ENCODE measurements at regions not wholly inside any gene's neighbourhood (a gene's known extent, or its start where the extent isn't known, plus 50 kb on each side); places are given as distances from the start of the nearest gene placed in this dataset.

DNA sequence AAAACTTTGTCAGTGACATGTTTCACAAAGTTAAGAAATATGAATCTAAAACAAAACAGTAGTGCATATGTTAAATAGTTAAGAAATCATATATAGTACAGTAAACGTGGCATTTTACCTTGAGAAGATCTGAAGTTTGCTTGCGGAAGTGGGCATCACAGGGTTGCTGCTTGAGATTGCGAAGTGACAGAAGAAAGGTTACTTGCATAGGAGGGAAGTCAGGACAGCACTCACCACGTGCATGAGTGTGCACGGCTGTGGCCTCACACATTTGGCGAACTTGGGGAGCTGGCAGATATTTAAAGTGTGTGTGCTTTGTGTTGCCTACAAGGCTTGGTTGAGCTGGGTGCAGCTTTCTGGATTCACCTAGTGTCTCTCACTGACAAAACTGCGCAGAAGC is 431.5 kb upstream of the ARID1B start:
- ChIA-PET POLR2A (interaction anchor here (2.3 kb wide), 1 partner anchor 10 kb away, joined by 5 read pairs; no protein-coding TSS in a partner anchor), CTCF (ENCODE audit: unreplicated experiment) (no interaction called here)
- Histone ChIP-seq H3K36me3 (ENCODE audit: insufficient read depth, low read length) (no peaks in the 10 kb centered on the region), H4K20me1 (ENCODE audit: insufficient read depth, low read length) (no peaks in the 10 kb centered on the region), H2AFZ (ENCODE audit: low read length) (no peak overlapping the region), H3K4me3 (ENCODE audit: low read depth, low read length, poor library complexity, severe bottlenecking) (no peak overlapping the region), H3K9me3 (ENCODE audit: low read length) (no peaks in the 10 kb centered on the region), H3K9me2 (ENCODE audit: insufficient read depth, low read length) (no peaks in the 10 kb centered on the region), H3K4me2 (ENCODE audit: low read length) (no peak overlapping the region), H3K79me2 (ENCODE audit: insufficient read depth, low read depth, low read length) (no peaks in the 10 kb centered on the region), H3K4me1 (ENCODE audit: insufficient read depth, low read length, poor library complexity, severe bottlenecking) (no peaks in the 10 kb centered on the region), H3K27ac (ENCODE audit: low read depth, low read length, poor library complexity, severe bottlenecking) (no peak overlapping the region)
- no peak for DNase-seq (ENCODE audit: low spot score)
- intact Hi-C loops (cut with micrococcal nuclease; ENCODE audit: unreplicated experiment) = no loop called here
- no TSS peak for BruUV-seq (replicated peaks)
- TF ChIP-seq, protein P1, sequence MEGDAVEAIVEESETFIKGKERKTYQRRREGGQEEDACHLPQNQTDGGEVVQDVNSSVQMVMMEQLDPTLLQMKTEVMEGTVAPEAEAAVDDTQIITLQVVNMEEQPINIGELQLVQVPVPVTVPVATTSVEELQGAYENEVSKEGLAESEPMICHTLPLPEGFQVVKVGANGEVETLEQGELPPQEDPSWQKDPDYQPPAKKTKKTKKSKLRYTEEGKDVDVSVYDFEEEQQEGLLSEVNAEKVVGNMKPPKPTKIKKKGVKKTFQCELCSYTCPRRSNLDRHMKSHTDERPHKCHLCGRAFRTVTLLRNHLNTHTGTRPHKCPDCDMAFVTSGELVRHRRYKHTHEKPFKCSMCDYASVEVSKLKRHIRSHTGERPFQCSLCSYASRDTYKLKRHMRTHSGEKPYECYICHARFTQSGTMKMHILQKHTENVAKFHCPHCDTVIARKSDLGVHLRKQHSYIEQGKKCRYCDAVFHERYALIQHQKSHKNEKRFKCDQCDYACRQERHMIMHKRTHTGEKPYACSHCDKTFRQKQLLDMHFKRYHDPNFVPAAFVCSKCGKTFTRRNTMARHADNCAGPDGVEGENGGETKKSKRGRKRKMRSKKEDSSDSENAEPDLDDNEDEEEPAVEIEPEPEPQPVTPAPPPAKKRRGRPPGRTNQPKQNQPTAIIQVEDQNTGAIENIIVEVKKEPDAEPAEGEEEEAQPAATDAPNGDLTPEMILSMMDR (conservative IDR thresholded peaks at IDR 0.05; ENCODE audit: low read length) = no peak
- TF ChIP-seq EZH2phosphoT487 (IDR thresholded peaks at IDR 0.05; ENCODE audit: borderline replicate concordance, low read depth, low read length) = no peak

DNA sequence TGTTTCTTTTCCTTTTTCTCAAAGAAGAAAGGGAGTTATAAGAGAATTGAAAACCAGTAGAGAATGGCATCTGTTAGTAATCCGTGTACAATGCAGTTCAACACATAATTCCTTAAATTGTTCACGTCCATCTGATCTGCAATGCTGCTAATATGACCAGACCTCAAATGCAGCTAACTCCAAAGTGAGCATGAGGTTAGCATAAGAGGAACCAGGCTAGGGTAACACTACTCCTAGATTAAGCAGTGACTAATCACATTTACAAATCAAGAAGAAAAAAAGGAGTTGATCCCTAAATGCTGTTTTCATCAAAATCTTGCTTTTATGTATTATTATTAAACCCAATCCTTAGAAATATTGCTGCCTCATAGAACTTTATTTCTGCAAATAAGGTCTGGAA is 432.7 kb upstream of the ARID1B start:
- Histone ChIP-seq H3K4me1 (ENCODE audit: insufficient read depth, low read length, poor library complexity, severe bottlenecking) (no peaks in the 10 kb centered on the region), H3K36me3 (ENCODE audit: insufficient read depth, low read length) (no peaks in the 10 kb centered on the region), H2AFZ (ENCODE audit: low read length) (no peak overlapping the region), H3K9me3 (ENCODE audit: low read length) (no peaks in the 10 kb centered on the region), H4K20me1 (ENCODE audit: insufficient read depth, low read length) (no peaks in the 10 kb centered on the region), H3K4me2 (ENCODE audit: low read length) (no peak overlapping the region), H3K79me2 (ENCODE audit: insufficient read depth, low read depth, low read length) (no peaks in the 10 kb centered on the region), H3K4me3 (ENCODE audit: low read depth, low read length, poor library complexity, severe bottlenecking) (no peak overlapping the region), H3K9me2 (ENCODE audit: insufficient read depth, low read length) (no peaks in the 10 kb centered on the region), H3K27ac (ENCODE audit: low read depth, low read length, poor library complexity, severe bottlenecking) (no peak overlapping the region)
- no peak for DNase-seq (ENCODE audit: low spot score)
- TF ChIP-seq, protein P1 (conservative IDR thresholded peaks at IDR 0.05; ENCODE audit: low read length) = no peak
- TF ChIP-seq EZH2phosphoT487 (IDR thresholded peaks at IDR 0.05; ENCODE audit: borderline replicate concordance, low read depth, low read length) = no peak
- intact Hi-C loops (cut with micrococcal nuclease; ENCODE audit: unreplicated experiment) = no loop called here
- BruUV-seq (replicated peaks) = no TSS peak
- POLR2A ChIA-PET = interaction anchor here (0.6 to 2.3 kb wide), 3 partner anchors 8 to 1036 kb away, joined by 3 to 5 read pairs (median 4); partner anchors contain the start of gene ZDHHC14
- CTCF ChIA-PET (ENCODE audit: unreplicated experiment) = no interaction called here

DNA sequence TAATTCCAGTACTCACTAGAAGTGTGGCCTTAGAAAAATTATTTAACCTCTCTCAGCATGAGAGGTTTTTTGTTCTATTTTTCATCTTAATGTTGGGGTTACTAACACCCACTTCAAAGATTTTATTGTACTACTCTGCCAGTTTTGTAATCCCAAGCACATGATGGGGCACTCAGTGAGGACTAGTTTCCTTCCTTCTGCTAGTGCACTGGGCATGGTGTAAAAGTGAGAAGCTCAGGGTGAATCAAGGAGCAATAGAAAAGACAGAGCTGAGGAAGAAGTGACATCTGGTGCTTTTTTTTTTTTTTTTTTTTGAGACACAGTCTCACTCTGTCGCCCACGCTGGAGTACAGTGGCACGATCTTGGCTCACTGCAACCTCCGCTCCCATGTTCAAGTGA is 439.4 kb upstream of the ARID1B start:
- Histone ChIP-seq H3K79me2 (ENCODE audit: insufficient read depth, low read depth, low read length) (no peaks in the 10 kb centered on the region), H3K4me1 (ENCODE audit: insufficient read depth, low read length, poor library complexity, severe bottlenecking) (no peaks in the 10 kb centered on the region), H3K27ac (ENCODE audit: low read depth, low read length, poor library complexity, severe bottlenecking) (no peak overlapping the region), H2AFZ (ENCODE audit: low read length) (no peak overlapping the region), H4K20me1 (ENCODE audit: insufficient read depth, low read length) (no peaks in the 10 kb centered on the region), H3K9me2 (ENCODE audit: insufficient read depth, low read length) (no peaks in the 10 kb centered on the region), H3K36me3 (ENCODE audit: insufficient read depth, low read length) (no peaks in the 10 kb centered on the region), H3K9me3 (ENCODE audit: low read length) (no peaks in the 10 kb centered on the region), H3K4me3 (ENCODE audit: low read depth, low read length, poor library complexity, severe bottlenecking) (no peak overlapping the region), H3K4me2 (ENCODE audit: low read length) (no peak overlapping the region)
- DNase-seq (ENCODE audit: low spot score) = no peak
- ChIA-PET POLR2A (interaction anchor here (0.5 to 0.7 kb wide), 4 partner anchors 29 to 449 kb away, joined by 3 read pairs; no protein-coding TSS in a partner anchor), CTCF (ENCODE audit: unreplicated experiment) (interaction anchor here (0.7 kb wide), 1 partner anchor 155 kb away, joined by 3 read pairs; no protein-coding TSS in a partner anchor)
- BruUV-seq (replicated peaks) = no TSS peak
- intact Hi-C loops (cut with micrococcal nuclease; ENCODE audit: unreplicated experiment) = no loop called here
- TF ChIP-seq, protein P1 (conservative IDR thresholded peaks at IDR 0.05; ENCODE audit: low read length) = no peak
- no peak for TF ChIP-seq EZH2phosphoT487 (IDR thresholded peaks at IDR 0.05; ENCODE audit: borderline replicate concordance, low read depth, low read length)

Data from OCI-LY7 (cell line).